Uterus (tissue), 2 donors: ENCODE measurements at regions not wholly inside any gene's neighbourhood (a gene's known extent, or its start where the extent isn't known, plus 50 kb on each side); places are given as distances from the start of the nearest gene placed in this dataset.

Source experiments
- CTCF ChIP-seq, 4 experiments: fragments of 200-600 bp in 2 of 4; fragments of 450-650 bp in 2 of 4; sonication (generic) in 2 of 4; IDR thresholded peaks; one replicate each; pipeline ENCODE4 v1.5.1; 2016 to 2019; ENCODE audit warnings: antibody characterized with exemption in 4 of 4, mild to moderate bottlenecking in 2 of 4, moderate library complexity in 1 of 4
- POLR2A ChIP-seq, 2 donors: fragments of 450-650 bp; IDR thresholded peaks; one replicate each; pipeline ENCODE4 v1.6.1; 2016; ENCODE audit warnings: antibody characterized with exemption in 2 of 2, mild to moderate bottlenecking in 1 of 2, moderate library complexity in 1 of 2

DNA sequence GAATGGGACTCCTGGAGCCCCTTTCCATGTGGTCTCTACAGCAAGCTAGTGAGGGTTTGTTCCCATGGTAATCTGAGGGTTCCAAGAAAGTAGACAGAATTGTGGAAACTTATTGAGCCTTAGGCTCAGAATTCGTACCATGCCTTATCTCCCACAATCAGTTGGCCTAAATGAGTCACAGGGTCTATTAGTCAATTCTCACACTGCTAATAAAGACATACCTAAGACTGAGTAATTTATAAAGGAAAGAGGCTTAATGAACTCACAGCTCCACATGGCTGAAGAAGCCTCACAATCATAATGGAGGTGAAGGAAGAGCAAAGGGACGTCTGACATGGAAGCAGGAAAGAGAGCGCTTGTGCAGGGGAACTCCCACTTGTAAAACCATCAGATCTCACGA lies 106.6 kb upstream of the CXADR start:
- TF ChIP-seq CTCF (IDR thresholded peaks at IDR 0.05) = no peak
- TF ChIP-seq POLR2A (IDR thresholded peaks at IDR 0.05) = no peak
